ENCODE measurements at regions not wholly inside any gene's neighbourhood (a gene's known extent, or its start where the extent isn't known, plus 50 kb on each side); places are given as distances from the start of the nearest gene placed in this dataset.

- H3K27me3 Mint-ChIP-seq (ENCODE audit: insufficient read depth, low read depth, poor library complexity) = peaks cover 12% of the 10 kb centered on the region
- peaks cover 5% of the 10 kb centered on the region; the same call in 1 of the 2 replicates for H3K4me1 ChIP-seq (ENCODE audit: insufficient read depth)
- H3K27me3 ChIP-seq (ENCODE audit: insufficient read depth) = peaks cover 5% of the 10 kb centered on the region; the same call in 1 of the 2 replicates
- ATAC-seq (no peak), DNase-seq (ENCODE audit: low spot score) (no peak)
- TF ChIP-seq NANOG (IDR thresholded peaks at IDR 0.05; ENCODE audit: borderline replicate concordance) = no peak
- no peak for TF ChIP-seq POLR2AphosphoS5 (IDR thresholded peaks at IDR 0.05; ENCODE audit: low read depth)
- no peak for TF ChIP-seq CREB1 (CRISPR knock-in tag; IDR thresholded peaks at IDR 0.05; ENCODE audit: low read depth)
- no peak for TF ChIP-seq EZH2 (IDR thresholded peaks at IDR 0.05; ENCODE audit: low read depth, unreplicated experiment)
- TF ChIP-seq ETS1 (IDR thresholded peaks at IDR 0.05) = no peak
- TF ChIP-seq REST (IDR thresholded peaks at IDR 0.05; ENCODE audit: unreplicated experiment) = no peak
- TF ChIP-seq ZNF114 (CRISPR knock-in tag; IDR thresholded peaks at IDR 0.05) = no peak
- no peak for TF ChIP-seq JUNB (IDR thresholded peaks at IDR 0.05; ENCODE audit: unreplicated experiment)
- no peak for TF ChIP-seq ZNF331 (CRISPR knock-in tag; IDR thresholded peaks at IDR 0.05; ENCODE audit: low read depth)
- no peak for TF ChIP-seq STAT1 (IDR thresholded peaks at IDR 0.05; ENCODE audit: unreplicated experiment)
- TF ChIP-seq ZNF462 (CRISPR knock-in tag; IDR thresholded peaks at IDR 0.05) = no peak
- TF ChIP-seq CTCF (conservative IDR thresholded peaks at IDR 0.05; ENCODE audit: low read depth in 2 of 2) = no peak
- TF ChIP-seq EZH2phosphoT487 (IDR thresholded peaks at IDR 0.05; ENCODE audit: unreplicated experiment) = no peak
- H2AFZ ChIP-seq = no peak overlapping the region
- H3K27ac ChIP-seq (ENCODE audit: low read depth) = no peak overlapping the region
- no peak overlapping the region for H3K4me3 ChIP-seq
- no peak overlapping the region for H3K4me2 ChIP-seq
- H3K9me2 ChIP-seq (ENCODE audit: insufficient read depth) = 0 out of 2 replicates have a peak, but pooled peaks cover 12% of the 10 kb centered on the region
- H3F3A ChIP-seq (replicated peaks; ENCODE audit: low read depth) = no peaks in the 10 kb centered on the region
- H3K79me2 ChIP-seq (replicated peaks; ENCODE audit: insufficient read depth) = no peaks in the 10 kb centered on the region
- H3K27ac Mint-ChIP-seq = no peak overlapping the region
- H3K4me3 Mint-ChIP-seq = no peak overlapping the region
- H3K36me3 ChIP-seq (ENCODE audit: insufficient read depth) = no peaks in the 10 kb centered on the region
- H3K9me3 Mint-ChIP-seq = peaks cover 8% of the 10 kb centered on the region; the same call in 2 of the 3 replicates
- peaks cover 3% of the 10 kb centered on the region; the same call in 1 of the 3 replicates for H3K36me3 Mint-ChIP-seq (ENCODE audit: low read depth)
- no peaks in the 10 kb centered on the region; the same call in 2 of the 3 replicates for H3K4me1 Mint-ChIP-seq
- no peaks in the 10 kb centered on the region for H4K20me1 ChIP-seq (replicated peaks; ENCODE audit: insufficient read depth)
Observed at GRCh38 chr12:4039931-4040330, 166.7 kb upstream of the PARP11 start.

Data from GM23338 (cell line).